Activated T-helper 17 cell treated with anti-CD3 and anti-CD28 coated beads, Interleukin-2, amount 50 U/mL, for 72 hours (primary cell): ENCODE measurements at regions not wholly inside any gene's neighbourhood (a gene's known extent, or its start where the extent isn't known, plus 50 kb on each side); places are given as distances from the start of the nearest gene placed in this dataset.
"Not testable (repeated sequence)": the region's sequence is repeated elsewhere in the genome, so short reads cannot be mapped to it uniquely, and the experiment has no call there.

ENCODE experiments used
- ATAC-seq: fragments of 150-1000 bp; cut with Tn5 transposase; replicated peaks from 2 replicates; pipeline ENCODE4 v1.10.0; 2021; ENCODE audit warnings: mild to moderate bottlenecking, moderate library complexity
- H3K27ac Mint-ChIP-seq: one replicate; pipeline ENCODE4 v1.8.0; 2022; ENCODE audit warnings: mixed read lengths
- H3K27me3 Mint-ChIP-seq: one replicate; pipeline ENCODE4 v1.8.0; 2022; ENCODE audit warnings: mixed read lengths
- H3K36me3 Mint-ChIP-seq: one replicate; pipeline ENCODE4 v1.8.0; 2022; ENCODE audit warnings: low read depth, mild to moderate bottlenecking, mixed read lengths
- H3K4me1 Mint-ChIP-seq: one replicate; pipeline ENCODE4 v1.8.0; 2022; ENCODE audit warnings: mixed read lengths
- H3K4me3 Mint-ChIP-seq: one replicate; pipeline ENCODE4 v1.8.0; 2022; ENCODE audit warnings: mild to moderate bottlenecking, mixed read lengths
- H3K9me3 Mint-ChIP-seq: one replicate; pipeline ENCODE4 v1.8.0; 2022; ENCODE audit warnings: mixed read lengths

- H3K4me1 Mint-ChIP-seq, H3K36me3 Mint-ChIP-seq, H3K27ac Mint-ChIP-seq, H3K4me3 Mint-ChIP-seq, H3K27me3 Mint-ChIP-seq, H3K9me3 Mint-ChIP-seq, ATAC-seq: not testable (repeated sequence)
These were observed 330.3 kb upstream of the COX7C start for GRCh38 chr5:86287437-86287836.

- not testable (repeated sequence) for H3K9me3 Mint-ChIP-seq, H3K27ac Mint-ChIP-seq, H3K27me3 Mint-ChIP-seq, ATAC-seq, H3K4me1 Mint-ChIP-seq, H3K36me3 Mint-ChIP-seq, H3K4me3 Mint-ChIP-seq
These were observed 328.0 kb upstream of the COX7C start for GRCh38 chr5:86289786-86290185.

- H3K4me3 Mint-ChIP-seq = not testable (repeated sequence)
These were observed 324.9 kb upstream of the COX7C start for GRCh38 chr5:86292811-86293210.

GRCh38 chr5:86302643-86303042, 315.1 kb upstream of the COX7C start:
- not testable (repeated sequence) for ATAC-seq, H3K4me1 Mint-ChIP-seq, H3K4me3 Mint-ChIP-seq, H3K36me3 Mint-ChIP-seq, H3K9me3 Mint-ChIP-seq, H3K27me3 Mint-ChIP-seq, H3K27ac Mint-ChIP-seq

More at GRCh38 chr5:86292811-86293210, 324.9 kb upstream of the COX7C start:
- H3K36me3 Mint-ChIP-seq, H3K4me1 Mint-ChIP-seq, H3K9me3 Mint-ChIP-seq, H3K27me3 Mint-ChIP-seq, ATAC-seq, H3K27ac Mint-ChIP-seq: not testable (repeated sequence)

GRCh38 chr5:86305050-86305449, 312.7 kb upstream of the COX7C start:
- ATAC-seq, H3K4me1 Mint-ChIP-seq, H3K27me3 Mint-ChIP-seq, H3K36me3 Mint-ChIP-seq, H3K9me3 Mint-ChIP-seq, H3K27ac Mint-ChIP-seq, H3K4me3 Mint-ChIP-seq: not testable (repeated sequence)

- ATAC-seq = no peak
- Mint-ChIP-seq H3K27ac (no peak overlapping the region), H3K27me3 (peaks cover 4% of the 10 kb centered on the region), H3K36me3 (no peaks in the 10 kb centered on the region), H3K9me3 (peaks cover 4% of the 10 kb centered on the region), H3K4me3 (no peak overlapping the region), H3K4me1 (no peaks in the 10 kb centered on the region)
These were observed 302.8 kb upstream of the COX7C start for GRCh38 chr5:86314951-86315350.

GRCh38 chr5:86320266-86320665, 297.5 kb upstream of the COX7C start:
- Mint-ChIP-seq H3K27me3 (peaks cover 4% of the 10 kb centered on the region), H3K9me3 (peaks cover 4% of the 10 kb centered on the region), H3K4me3 (no peak overlapping the region), H3K36me3 (no peaks in the 10 kb centered on the region), H3K27ac (no peak overlapping the region), H3K4me1 (no peaks in the 10 kb centered on the region)
- no peak for ATAC-seq

GRCh38 chr5:86329318-86329717, 288.4 kb upstream of the COX7C start:
- Mint-ChIP-seq H3K4me3 (no peak overlapping the region), H3K9me3 (peaks cover 3% of the 10 kb centered on the region)

GRCh38 chr5:86330736-86331135, 287.0 kb upstream of the COX7C start:
- H3K27ac Mint-ChIP-seq = no peak overlapping the region
- H3K4me3 Mint-ChIP-seq = no peak overlapping the region
- H3K9me3 Mint-ChIP-seq = peaks cover 3% of the 10 kb centered on the region
- H3K4me1 Mint-ChIP-seq = no peaks in the 10 kb centered on the region
- ATAC-seq = no peak
- no peaks in the 10 kb centered on the region for H3K27me3 Mint-ChIP-seq
- H3K36me3 Mint-ChIP-seq = no peaks in the 10 kb centered on the region

More at GRCh38 chr5:86329318-86329717, 288.4 kb upstream of the COX7C start:
- Mint-ChIP-seq H3K4me1 (no peaks in the 10 kb centered on the region), H3K36me3 (no peaks in the 10 kb centered on the region), H3K27ac (no peak overlapping the region), H3K27me3 (no peaks in the 10 kb centered on the region)
- ATAC-seq = no peak

- H3K4me1 Mint-ChIP-seq = no peaks in the 10 kb centered on the region
- no peak for ATAC-seq
- no peak overlapping the region for H3K27ac Mint-ChIP-seq
- peaks cover 3% of the 10 kb centered on the region for H3K9me3 Mint-ChIP-seq
- no peaks in the 10 kb centered on the region for H3K27me3 Mint-ChIP-seq
- no peak overlapping the region for H3K4me3 Mint-ChIP-seq
- H3K36me3 Mint-ChIP-seq = no peaks in the 10 kb centered on the region
These were observed 284.9 kb upstream of the COX7C start for GRCh38 chr5:86332851-86333250.

GRCh38 chr5:86337667-86338460, 279.9 kb upstream of the COX7C start:
- Mint-ChIP-seq H3K27ac (no peak overlapping the region), H3K9me3 (no peaks in the 10 kb centered on the region), H3K27me3 (peaks cover 3% of the 10 kb centered on the region), H3K36me3 (no peaks in the 10 kb centered on the region), H3K4me1 (no peaks in the 10 kb centered on the region), H3K4me3 (no peak overlapping the region)
- no peak for ATAC-seq

- no peaks in the 10 kb centered on the region for H3K4me1 Mint-ChIP-seq
- no peaks in the 10 kb centered on the region for H3K36me3 Mint-ChIP-seq
- no peak overlapping the region for H3K27ac Mint-ChIP-seq
- H3K4me3 Mint-ChIP-seq = no peak overlapping the region
- no peaks in the 10 kb centered on the region for H3K27me3 Mint-ChIP-seq
- no peak for ATAC-seq
- no peaks in the 10 kb centered on the region for H3K9me3 Mint-ChIP-seq
These were observed 263.1 kb upstream of the COX7C start for GRCh38 chr5:86354664-86355063.

- H3K27me3 Mint-ChIP-seq = no peaks in the 10 kb centered on the region
- H3K4me3 Mint-ChIP-seq = no peak overlapping the region
- H3K27ac Mint-ChIP-seq = no peak overlapping the region
- peak; percentile 37 for ATAC-seq
- no peaks in the 10 kb centered on the region for H3K9me3 Mint-ChIP-seq
- no peaks in the 10 kb centered on the region for H3K36me3 Mint-ChIP-seq
- no peaks in the 10 kb centered on the region for H3K4me1 Mint-ChIP-seq
These were observed 256.9 kb upstream of the COX7C start for GRCh38 chr5:86360801-86361200.

GRCh38 chr5:86371061-86371460, 246.7 kb upstream of the COX7C start:
- no peaks in the 10 kb centered on the region for H3K36me3 Mint-ChIP-seq
- H3K4me1 Mint-ChIP-seq = no peaks in the 10 kb centered on the region
- H3K27ac Mint-ChIP-seq = no peak overlapping the region
- H3K27me3 Mint-ChIP-seq = peaks cover 3% of the 10 kb centered on the region
- H3K9me3 Mint-ChIP-seq = peaks cover 6% of the 10 kb centered on the region
- no peak for ATAC-seq
- H3K4me3 Mint-ChIP-seq = no peak overlapping the region

GRCh38 chr5:86374611-86375010, 243.1 kb upstream of the COX7C start:
- Mint-ChIP-seq H3K9me3 (peaks cover 3% of the 10 kb centered on the region), H3K36me3 (no peaks in the 10 kb centered on the region), H3K4me3 (no peak overlapping the region), H3K4me1 (no peaks in the 10 kb centered on the region), H3K27ac (no peak overlapping the region), H3K27me3 (no peaks in the 10 kb centered on the region)
- ATAC-seq = no peak

GRCh38 chr5:86376214-86376613, 241.5 kb upstream of the COX7C start:
- Mint-ChIP-seq H3K36me3 (no peaks in the 10 kb centered on the region), H3K4me3 (no peak overlapping the region), H3K9me3 (peaks cover 3% of the 10 kb centered on the region), H3K27me3 (no peaks in the 10 kb centered on the region), H3K4me1 (no peaks in the 10 kb centered on the region), H3K27ac (no peak overlapping the region)
- no peak for ATAC-seq
